GM19463 (cell line): ENCODE measurements at regions not wholly inside any gene's neighbourhood (a gene's known extent, or its start where the extent isn't known, plus 50 kb on each side); places are given as distances from the start of the nearest gene placed in this dataset.

Experiments
- ATAC-seq: cut with Tn5 transposase; IDR thresholded peaks from one replicate; pipeline ENCODE4 v1.9.1; 2021; ENCODE audit warnings: mild to moderate bottlenecking, moderate library complexity; ENCODE audit not compliant: unreplicated experiment

GRCh38 chr2:167537743-167538142 lies 649.5 kb downstream of the XIRP2 start:
- no peak for ATAC-seq

DNA sequence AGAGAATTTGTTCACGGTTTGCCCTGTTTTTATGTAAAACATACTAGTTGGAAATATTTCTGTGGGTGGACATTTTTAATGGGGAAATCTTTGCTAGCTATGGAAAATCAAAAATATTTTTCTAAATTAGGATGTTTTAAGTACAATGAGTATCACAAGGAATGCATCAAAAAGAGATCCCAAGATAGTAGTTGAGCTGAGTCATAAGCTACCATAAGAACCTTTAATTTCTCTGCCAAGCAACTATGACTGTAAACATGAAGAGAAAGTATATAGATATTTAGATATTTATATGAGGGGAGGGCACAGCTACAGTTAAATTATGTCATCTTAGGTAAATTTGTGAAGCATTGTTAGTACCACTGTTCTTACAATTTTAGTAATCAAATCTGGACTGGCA lies 646.2 kb downstream of the XIRP2 start:
- ATAC-seq, result no peak

DNA sequence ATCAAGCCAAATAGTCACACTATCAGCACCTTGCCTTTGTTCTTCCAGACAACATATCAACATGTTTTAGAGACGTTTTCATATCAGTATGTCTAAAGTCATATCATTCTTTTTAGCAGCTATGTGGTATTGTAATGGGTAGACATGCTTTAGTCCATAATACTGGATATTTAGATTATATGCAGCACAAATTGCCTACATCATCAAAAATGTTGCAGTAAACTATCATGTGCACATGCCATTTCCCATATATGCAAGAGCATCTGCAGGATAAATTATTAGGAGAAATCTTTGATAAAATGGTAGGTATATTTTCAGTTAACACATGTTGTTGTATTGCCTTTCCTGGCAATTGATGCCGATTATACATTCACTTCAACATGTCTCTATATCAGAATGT lies 636.5 kb downstream of the XIRP2 start:
- no peak for ATAC-seq

DNA sequence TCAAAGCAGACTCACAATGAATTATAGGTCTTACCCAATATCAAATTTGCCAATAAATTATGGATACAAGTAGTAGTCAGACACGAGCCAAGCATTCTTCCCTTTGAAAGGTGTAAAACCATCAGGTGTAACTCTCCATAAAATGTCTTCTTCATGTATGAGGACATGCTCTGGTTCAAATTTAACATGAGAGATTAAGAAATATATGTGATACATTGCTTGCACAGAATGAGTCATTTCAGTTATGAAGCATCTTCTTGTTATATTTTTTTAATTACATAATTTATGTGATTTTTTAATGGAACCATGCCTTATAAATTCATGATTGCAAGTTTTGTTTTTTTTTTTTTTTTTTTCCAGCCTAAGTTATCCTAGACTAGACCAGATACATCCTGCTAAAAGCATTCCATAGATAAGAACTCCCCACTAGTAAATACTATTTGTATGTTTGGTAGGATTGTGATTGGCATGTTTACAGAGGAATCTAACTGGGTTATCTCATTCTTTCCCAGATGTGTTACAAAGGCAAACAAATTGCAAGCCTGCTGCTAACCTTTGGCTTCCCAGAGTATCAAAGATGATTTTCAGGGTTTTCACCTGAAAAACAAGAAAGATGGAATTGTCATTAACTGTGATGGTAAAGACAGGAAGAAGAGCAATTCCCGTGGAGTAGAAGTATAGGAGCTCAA lies 621.9 kb downstream of the XIRP2 start:
- no peak for ATAC-seq

- no peak for ATAC-seq
These were observed 621.3 kb downstream of the XIRP2 start for GRCh38 chr2:167509586-167509985.

- ATAC-seq, result no peak
These were observed 620.4 kb downstream of the XIRP2 start for GRCh38 chr2:167508709-167509108.

DNA sequence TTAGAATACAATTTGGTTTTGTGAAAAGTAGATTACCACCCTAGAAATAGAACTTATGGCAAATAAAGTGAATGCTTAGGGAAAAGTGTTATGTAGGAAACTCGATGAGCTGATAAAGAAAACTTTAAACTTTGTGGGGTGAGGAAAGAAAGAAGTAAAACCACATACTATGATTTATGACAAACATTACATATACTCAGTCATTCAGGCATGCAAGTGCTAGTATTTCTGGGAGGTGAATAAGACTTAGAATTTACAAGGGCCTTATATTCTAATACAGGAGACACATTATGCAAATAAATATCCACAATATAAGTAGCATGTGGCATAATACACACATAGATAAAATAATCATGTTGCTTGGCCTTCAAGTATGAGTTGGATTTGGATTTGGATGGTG lies 618.1 kb downstream of the XIRP2 start:
- ATAC-seq, result no peak

GRCh38 chr2:167504695-167505094 lies 616.4 kb downstream of the XIRP2 start:
- no peak for ATAC-seq

- no peak for ATAC-seq
These were observed 615.8 kb downstream of the XIRP2 start for GRCh38 chr2:167504061-167504460.

DNA sequence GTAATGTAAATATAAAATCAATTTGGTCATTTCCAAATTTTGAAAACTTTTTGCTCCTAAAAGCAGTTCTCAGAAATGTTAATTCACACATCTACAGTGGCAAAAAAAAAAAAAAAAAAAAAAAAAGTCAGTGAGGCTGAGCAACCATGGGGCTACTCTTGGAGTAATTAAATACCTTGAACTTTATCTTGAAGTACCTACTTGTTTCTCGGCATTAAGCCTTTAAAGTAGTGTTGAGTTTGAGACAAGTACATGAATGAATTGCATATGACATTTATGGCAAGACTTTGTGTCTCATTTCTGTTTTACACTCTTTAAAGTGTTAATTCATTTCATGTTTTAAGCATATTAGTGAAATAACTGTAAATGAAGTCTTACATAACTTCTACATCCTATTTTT lies 613.3 kb downstream of the XIRP2 start:
- ATAC-seq, result no peak

DNA sequence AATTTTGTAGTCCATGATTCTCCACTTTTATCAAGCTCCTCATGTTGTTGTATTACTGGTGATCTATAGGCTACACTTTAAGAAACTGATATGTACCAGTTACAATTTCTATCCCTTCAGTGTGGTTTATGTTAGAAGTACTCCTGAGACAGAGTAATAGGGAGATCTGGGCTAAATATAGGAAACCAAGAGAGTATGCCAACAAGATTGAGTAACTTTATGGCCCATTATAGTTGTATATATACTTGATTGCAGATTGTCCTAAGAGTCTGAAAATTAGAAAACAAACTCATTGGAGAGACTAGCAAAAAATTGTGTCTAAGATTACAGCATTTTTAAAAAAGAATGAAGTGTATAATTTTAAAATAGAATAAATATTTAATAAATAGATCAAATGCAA lies 605.6 kb downstream of the XIRP2 start:
- no peak for ATAC-seq

DNA sequence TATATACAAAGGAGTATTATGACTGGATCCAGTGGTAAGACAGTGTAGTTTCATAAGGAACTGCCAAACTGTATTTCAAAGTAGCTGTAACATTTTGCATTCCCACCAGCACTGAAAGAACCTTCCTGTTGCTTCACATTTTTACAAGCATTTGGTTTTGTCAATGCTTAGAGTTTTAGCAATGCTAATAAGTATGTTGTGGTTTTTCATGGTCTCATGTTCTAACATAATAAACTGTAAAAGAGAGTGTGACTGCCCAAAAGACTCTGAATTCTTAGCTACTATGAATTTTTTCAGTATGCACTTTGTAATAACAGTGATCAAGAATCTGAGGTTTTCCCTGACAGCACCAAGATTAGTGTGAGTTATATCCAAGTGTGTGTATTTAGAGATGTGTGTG lies 604.2 kb downstream of the XIRP2 start:
- ATAC-seq, result no peak

DNA sequence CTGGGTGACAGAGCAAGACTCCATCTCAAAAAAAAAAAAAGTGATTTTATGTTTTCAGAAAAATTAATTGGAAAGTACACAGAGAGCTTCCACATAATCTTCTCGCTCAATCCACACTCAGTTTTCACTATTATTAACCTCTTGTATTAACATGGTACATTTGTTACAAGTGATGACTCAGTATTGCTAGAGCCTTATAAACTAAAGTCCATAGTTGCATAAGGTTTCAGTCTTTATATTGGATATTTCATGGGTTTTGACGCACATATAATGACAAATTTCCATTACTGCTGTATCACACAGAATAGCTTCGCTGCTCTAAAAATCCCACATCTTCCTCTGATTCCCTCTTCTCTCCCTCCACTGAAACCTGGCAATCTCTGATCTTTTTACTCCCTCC lies 603.5 kb downstream of the XIRP2 start:
- ATAC-seq, result no peak

- ATAC-seq, result no peak
These were observed 602.2 kb downstream of the XIRP2 start for GRCh38 chr2:167490455-167490854.

DNA sequence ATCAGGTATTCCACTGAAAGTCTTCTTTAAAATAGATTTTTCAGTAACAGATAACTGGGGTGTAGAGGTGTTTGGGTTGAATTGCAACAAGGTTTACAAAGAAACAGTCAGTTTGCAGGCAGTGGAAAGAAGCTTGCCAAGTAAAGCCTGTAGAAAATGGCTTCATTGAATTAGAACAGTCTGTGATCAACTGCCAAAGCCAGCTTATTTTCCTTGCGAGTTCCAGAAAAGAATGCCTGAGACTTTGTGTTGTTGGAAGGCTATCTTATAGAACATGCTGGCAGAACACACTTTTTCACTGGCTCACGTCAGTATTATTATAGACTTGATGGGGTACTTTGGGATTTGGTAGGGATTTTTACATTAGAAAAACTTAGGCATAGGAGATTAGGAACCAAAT lies 601.0 kb downstream of the XIRP2 start:
- no peak for ATAC-seq

DNA sequence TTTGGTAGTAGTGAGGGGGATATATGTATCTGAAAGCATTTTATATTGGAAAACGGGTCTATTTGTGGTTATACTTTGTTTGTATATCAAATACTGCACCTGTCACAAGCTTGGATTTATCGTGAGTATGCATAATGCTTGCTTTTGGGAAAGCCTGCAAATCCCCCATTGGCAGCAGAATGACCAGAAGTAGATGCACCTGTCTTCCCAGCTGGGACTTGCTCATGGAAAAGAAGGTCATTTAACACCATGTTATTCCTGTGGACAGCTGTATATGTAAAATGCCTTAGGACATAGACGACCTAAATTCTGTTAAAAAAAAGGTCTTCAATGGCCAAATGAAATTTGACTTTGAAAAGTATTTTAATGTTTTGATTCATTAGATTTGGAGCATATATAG lies 599.4 kb downstream of the XIRP2 start:
- no peak for ATAC-seq

GRCh38 chr2:167484875-167485274 lies 596.6 kb downstream of the XIRP2 start:
- ATAC-seq, result no peak

- no peak for ATAC-seq
These were observed 592.7 kb downstream of the XIRP2 start for GRCh38 chr2:167480986-167481309.

DNA sequence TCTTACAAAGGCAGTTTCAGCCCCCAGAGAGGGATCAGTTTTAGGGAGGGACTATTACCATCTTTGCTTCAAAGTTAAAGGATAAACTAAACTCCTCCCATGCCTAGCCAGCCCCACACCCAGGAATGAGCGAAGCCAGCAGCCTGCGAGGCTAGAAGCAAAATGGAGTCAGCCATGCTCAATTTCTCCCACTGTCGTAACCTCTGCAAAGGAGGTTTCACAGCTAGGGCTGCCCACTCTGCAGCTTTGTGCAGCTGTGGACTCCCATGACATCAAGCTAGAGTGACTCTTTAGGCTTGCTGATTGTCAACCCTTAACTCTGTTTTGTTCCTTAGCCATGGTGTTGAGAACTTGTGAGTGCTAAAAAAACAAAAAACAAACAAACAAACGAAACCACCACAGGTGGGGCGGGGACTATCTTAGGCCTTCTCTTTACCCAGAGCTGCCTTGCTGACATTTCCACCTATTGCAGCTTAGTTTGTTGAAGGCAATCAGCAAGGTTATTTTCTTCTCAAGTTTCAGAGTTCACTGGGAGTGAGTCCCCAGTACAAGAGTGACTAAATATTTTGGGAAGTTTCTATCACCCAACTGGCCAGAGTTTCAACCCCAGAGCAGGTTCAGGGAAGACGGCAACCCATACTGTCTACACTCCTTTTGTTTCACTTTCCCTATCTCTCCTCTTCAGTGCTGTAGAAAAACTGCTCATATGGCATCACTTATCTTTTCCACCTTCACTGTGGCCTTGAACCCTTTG lies 592.1 kb downstream of the XIRP2 start:
- no peak for ATAC-seq

DNA sequence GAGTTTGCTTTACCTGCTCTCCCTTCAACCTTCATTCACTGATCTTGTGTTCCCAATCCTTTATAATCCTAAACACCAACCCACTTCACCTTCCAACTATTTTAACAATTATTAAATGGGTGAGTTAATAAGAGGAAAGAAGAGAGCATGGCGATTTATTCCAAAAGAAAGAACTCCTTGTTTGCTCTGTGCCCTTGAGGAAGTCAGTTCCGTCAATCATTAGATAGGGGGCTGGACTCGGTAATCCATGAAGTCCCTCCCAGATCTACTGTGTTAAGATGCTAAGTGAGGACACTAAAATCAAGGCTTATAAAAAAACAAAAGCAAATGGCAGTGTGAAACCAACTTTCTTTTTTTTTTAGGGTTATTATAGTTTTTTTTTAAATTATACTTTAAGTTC lies 589.9 kb downstream of the XIRP2 start:
- ATAC-seq, result no peak

- no peak for ATAC-seq
These were observed 587.5 kb downstream of the XIRP2 start for GRCh38 chr2:167475791-167476190.

GRCh38 chr2:167471734-167472133 lies 583.5 kb downstream of the XIRP2 start:
- peak; percentile 56 for ATAC-seq

DNA sequence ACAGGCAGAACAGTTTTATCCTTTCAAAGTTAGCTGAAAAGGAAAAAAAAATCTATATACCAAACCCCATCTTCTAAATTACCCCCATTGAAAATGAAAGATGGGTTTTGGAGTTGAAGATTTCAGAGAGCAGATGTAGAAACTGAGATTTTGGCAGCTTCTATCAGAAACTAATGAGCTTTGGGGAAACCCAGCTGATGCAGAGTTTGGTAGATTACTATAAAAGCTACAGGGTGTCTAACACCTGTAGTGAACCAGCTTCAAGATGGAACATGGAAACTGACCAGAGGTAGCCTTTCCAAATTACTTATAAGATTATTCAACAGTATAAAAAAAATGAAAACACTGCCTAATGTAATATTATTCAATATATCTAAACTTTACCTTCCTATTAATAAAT lies 583.1 kb downstream of the XIRP2 start:
- peak; percentile 49 for ATAC-seq
